Calu3 (cell line): ENCODE measurements at regions not wholly inside any gene's neighbourhood (a gene's known extent, or its start where the extent isn't known, plus 50 kb on each side); places are given as distances from the start of the nearest gene placed in this dataset.

ENCODE experiments used
- BruUV-seq: library from RNA; stranded (reverse); fragments of 400-500 nt; replicated peaks from 2 replicates; lab custom pipeline; 2021; lab: Mats Ljungman, UMichigan
- CTCF ChIA-PET: fragments of 300-600 bp; sonication (Branson Sonifier 250); formaldehyde crosslinking; loops from one replicate; lab custom pipeline; 2022; ENCODE audit warnings: antibody characterized with exemption; lab: Charles Lee
- DNase-seq: peaks from one replicate; pipeline ENCODE4 v3.0.0; 2022
- H3K27ac Mint-ChIP-seq: one replicate; pipeline ENCODE4 v1.8.0; 2022; ENCODE audit warnings: mixed read lengths; ENCODE audit not compliant: unreplicated experiment
- H3K27me3 Mint-ChIP-seq: one replicate; pipeline ENCODE4 v1.8.0; 2022; ENCODE audit warnings: mixed read lengths; ENCODE audit not compliant: unreplicated experiment
- H3K36me3 Mint-ChIP-seq: one replicate; pipeline ENCODE4 v1.8.0; 2022; ENCODE audit warnings: mild to moderate bottlenecking, moderate library complexity, mixed read lengths; ENCODE audit not compliant: insufficient read depth, unreplicated experiment
- H3K4me1 Mint-ChIP-seq: one replicate; pipeline ENCODE4 v1.8.0; 2022; ENCODE audit warnings: mild to moderate bottlenecking, low read depth, mixed read lengths; ENCODE audit not compliant: unreplicated experiment
- H3K4me3 Mint-ChIP-seq: one replicate; pipeline ENCODE4 v1.8.0; 2022; ENCODE audit warnings: mild to moderate bottlenecking, low read depth, moderate library complexity, mixed read lengths; ENCODE audit not compliant: unreplicated experiment
- H3K9me3 Mint-ChIP-seq: one replicate; pipeline ENCODE4 v1.8.0; 2022; ENCODE audit warnings: low read depth, mixed read lengths; ENCODE audit not compliant: unreplicated experiment
- CTCF ChIP-seq: fragments of 200-600 bp; IDR thresholded peaks from one replicate; pipeline ENCODE4 v1.8.0; 2022; ENCODE audit warnings: antibody characterized with exemption; ENCODE audit not compliant: unreplicated experiment
- intact Hi-C: fragments of 100-400 bp; cut with micrococcal nuclease; formaldehyde crosslinking; loops from one replicate; pipeline ENCODE4 v1.10.0; 2022; ENCODE audit not compliant: unreplicated experiment

GRCh38 chr7:36088966-36089365 is 64.1 kb upstream of the EEPD1 start:
- intact Hi-C loops = loop anchor here (10.0 kb wide), 1 partner anchor 104 kb away; no protein-coding TSS in a partner anchor
- Mint-ChIP-seq H3K27me3 (no peaks in the 10 kb centered on the region), H3K36me3 (no peaks in the 10 kb centered on the region)

GRCh38 chr7:36090976-36091873 is 61.8 kb upstream of the EEPD1 start:
- H3K27ac Mint-ChIP-seq = no peak overlapping the region
- no peak for TF ChIP-seq CTCF
- H3K27me3 Mint-ChIP-seq = no peaks in the 10 kb centered on the region
- H3K9me3 Mint-ChIP-seq = peaks cover 9% of the 10 kb centered on the region
- CTCF ChIA-PET = interaction anchor here (0.8 kb wide), 1 partner anchor 11 kb away, joined by 3 read pairs; no protein-coding TSS in a partner anchor
- H3K4me3 Mint-ChIP-seq = no peak overlapping the region
- no peaks in the 10 kb centered on the region for H3K36me3 Mint-ChIP-seq
- H3K4me1 Mint-ChIP-seq = no peaks in the 10 kb centered on the region
- BruUV-seq = no TSS peak
- intact Hi-C loops = no loop called here
- DNase-seq = no peak

More at GRCh38 chr7:36088966-36089365, 64.1 kb upstream of the EEPD1 start:
- no peak for TF ChIP-seq CTCF
- no peak for DNase-seq
- Mint-ChIP-seq H3K27ac (no peak overlapping the region), H3K9me3 (peaks cover 9% of the 10 kb centered on the region), H3K4me1 (no peaks in the 10 kb centered on the region), H3K4me3 (no peak overlapping the region)
- BruUV-seq = no TSS peak
- CTCF ChIA-PET = no interaction called here

- TF ChIP-seq CTCF = no peak
- no peaks in the 10 kb centered on the region for H3K4me1 Mint-ChIP-seq
- no peaks in the 10 kb centered on the region for H3K27me3 Mint-ChIP-seq
- CTCF ChIA-PET = no interaction called here
- no peak overlapping the region for H3K4me3 Mint-ChIP-seq
- intact Hi-C loops = no loop called here
- DNase-seq = no peak
- H3K36me3 Mint-ChIP-seq = no peaks in the 10 kb centered on the region
- no peak overlapping the region for H3K27ac Mint-ChIP-seq
- H3K9me3 Mint-ChIP-seq = peaks cover 9% of the 10 kb centered on the region
- no TSS peak for BruUV-seq
These were observed 61.2 kb upstream of the EEPD1 start for GRCh38 chr7:36091874-36092176.

- Mint-ChIP-seq H3K4me1 (no peaks in the 10 kb centered on the region), H3K4me3 (no peak overlapping the region), H3K9me3 (peaks cover 9% of the 10 kb centered on the region), H3K27ac (no peak overlapping the region), H3K27me3 (no peaks in the 10 kb centered on the region), H3K36me3 (no peaks in the 10 kb centered on the region)
- TF ChIP-seq CTCF = no peak
- DNase-seq = no peak
- CTCF ChIA-PET = interaction anchor here (0.6 kb wide), 1 partner anchor 51 kb away, joined by 3 read pairs; no protein-coding TSS in a partner anchor
- intact Hi-C loops = no loop called here
- BruUV-seq = no TSS peak
These were observed 60.8 kb upstream of the EEPD1 start for GRCh38 chr7:36092221-36092771.
